IMR-90 (cell line): ENCODE measurements at regions not wholly inside any gene's neighbourhood (a gene's known extent, or its start where the extent isn't known, plus 50 kb on each side); places are given as distances from the start of the nearest gene placed in this dataset.

ENCODE experiments used
- ATAC-seq: fragments of 200-7000 bp; cut with Tn5 transposase; 2 replicates; pipeline ENCODE4 v1.9.1; 2020; ENCODE audit warnings: low read depth, mild to moderate bottlenecking, moderate library complexity
- BruUV-seq: library from RNA; stranded (reverse); fragments of 400-500 nt; replicated peaks from 2 replicates; lab custom pipeline; 2021; lab: Mats Ljungman, UMichigan
- CTCF ChIA-PET: fragments of 300-600 bp; formaldehyde crosslinking; extraction: SDS; loops from one replicate; lab custom pipeline; 2021; ENCODE audit warnings: antibody characterized with exemption; lab: Yijun Ruan, JAX
- POLR2A ChIA-PET: fragments of 300-600 bp; sonication (Branson Sonifier 250); formaldehyde crosslinking; loops from one replicate; lab custom pipeline; 2022; ENCODE audit warnings: antibody characterized with exemption; ENCODE audit not compliant: unreplicated experiment; lab: Charles Lee
- DNase-seq: peaks from one replicate; pipeline ENCODE4 v3.0.0; 2013
- H2AFZ ChIP-seq: replicated peaks from 2 replicates; pipeline ENCODE3; 2013; ENCODE audit warnings: low read length, mild to moderate bottlenecking; ENCODE audit not compliant: poor library complexity
- H2AK5ac ChIP-seq: 2 replicates; pipeline ENCODE4 v1.6.1; 2013; ENCODE audit warnings: low read depth, low read length, inconsistent platforms
- H2AK9ac ChIP-seq: replicated peaks from 2 replicates; pipeline ENCODE3; 2013; ENCODE audit warnings: mild to moderate bottlenecking, low read depth, low read length, moderate library complexity; ENCODE audit not compliant: poor library complexity
- H2BK120ac ChIP-seq: 2 replicates; pipeline ENCODE4 v1.6.1; 2013; ENCODE audit warnings: low read depth, low read length, inconsistent platforms
- H2BK15ac ChIP-seq: 3 replicates; pipeline ENCODE4 v1.6.1; 2013; ENCODE audit warnings: low read depth, low read length, inconsistent platforms
- H2BK20ac ChIP-seq: 2 replicates; pipeline ENCODE4 v1.6.1; 2013; ENCODE audit warnings: low read depth, mild to moderate bottlenecking, inconsistent platforms, low read length, moderate library complexity
- H2BK5ac ChIP-seq: 2 replicates; pipeline ENCODE4 v1.6.1; 2013; ENCODE audit warnings: mild to moderate bottlenecking, low read depth, low read length, inconsistent platforms; ENCODE audit not compliant: poor library complexity, severe bottlenecking
- H3K14ac ChIP-seq: replicated peaks from 2 replicates; pipeline ENCODE4 v1.6.1; 2013; ENCODE audit warnings: low read depth, low read length, inconsistent platforms
- H3K18ac ChIP-seq: 2 replicates; pipeline ENCODE4 v1.6.1; 2013; ENCODE audit warnings: low read depth, low read length, control low read depth
- H3K23ac ChIP-seq: 2 replicates; pipeline ENCODE4 v1.6.1; 2013; ENCODE audit warnings: low read depth, low read length, inconsistent platforms
- H3K27ac ChIP-seq: 2 replicates; pipeline ENCODE4 v1.5.1; 2013; ENCODE audit warnings: mild to moderate bottlenecking, control low read depth, low read length; ENCODE audit not compliant: insufficient read depth
- H3K27me3 ChIP-seq: 2 replicates; pipeline ENCODE4 v1.6.1; 2013; ENCODE audit warnings: low read length; ENCODE audit not compliant: control insufficient read depth, insufficient read depth
- H3K36me3 ChIP-seq: 2 replicates; pipeline ENCODE4 v1.6.1; 2013; ENCODE audit warnings: low read length, mixed read lengths; ENCODE audit not compliant: control insufficient read depth, insufficient read depth
- H3K4ac ChIP-seq: 2 replicates; pipeline ENCODE4 v1.6.1; 2013; ENCODE audit warnings: low read depth, low read length, inconsistent platforms
- H3K4me1 ChIP-seq: 2 replicates; pipeline ENCODE4 v1.6.1; 2013; ENCODE audit warnings: low read length, mixed read lengths; ENCODE audit not compliant: control insufficient read depth, insufficient read depth
- H3K4me2 ChIP-seq: 2 replicates; pipeline ENCODE4 v1.6.1; 2013; ENCODE audit warnings: low read depth, mild to moderate bottlenecking, control low read depth, low read length, moderate library complexity
- H3K4me3 ChIP-seq: 2 replicates; pipeline ENCODE4 v1.5.1; 2013; ENCODE audit warnings: low read depth, mild to moderate bottlenecking, control low read depth, low read length, moderate library complexity; ENCODE audit not compliant: insufficient read depth
- H3K56ac ChIP-seq: 2 replicates; pipeline ENCODE4 v1.6.1; 2013; ENCODE audit warnings: low read length, inconsistent platforms; ENCODE audit not compliant: insufficient read depth; ENCODE audit errors: extremely low read depth
- H3K79me1 ChIP-seq, 2 experiments: 2 replicates each; pipeline ENCODE4 v1.6.1; 2013; ENCODE audit warnings: low read length in 2 of 2, inconsistent platforms in 1 of 2, low read depth in 1 of 2
- H3K9ac ChIP-seq: 2 replicates; pipeline ENCODE4 v1.6.1; 2013; ENCODE audit warnings: low read depth, low read length, control low read depth
- H3K9me1 ChIP-seq: 2 replicates; pipeline ENCODE4 v1.6.1; 2013; ENCODE audit warnings: low read length, inconsistent platforms; ENCODE audit not compliant: insufficient read depth
- H3K9me3 ChIP-seq: 2 replicates; pipeline ENCODE4 v1.6.1; 2013; ENCODE audit warnings: low read length; ENCODE audit not compliant: control insufficient read depth, insufficient read depth
- H4K20me1 ChIP-seq: 2 replicates; pipeline ENCODE4 v1.6.1; 2013; ENCODE audit warnings: low read length, inconsistent platforms; ENCODE audit not compliant: insufficient read depth
- H4K5ac ChIP-seq: 2 replicates; pipeline ENCODE4 v1.6.1; 2013; ENCODE audit warnings: mild to moderate bottlenecking, low read depth, low read length, control low read depth
- H4K8ac ChIP-seq, 2 experiments: 2 replicates each; pipeline ENCODE4 v1.6.1; 2013; ENCODE audit warnings: low read depth in 2 of 2, low read length in 2 of 2, control low read depth in 1 of 2, inconsistent platforms in 1 of 2
- H4K91ac ChIP-seq: 2 replicates; pipeline ENCODE4 v1.6.1; 2013; ENCODE audit warnings: low read depth, low read length, inconsistent platforms; ENCODE audit not compliant: insufficient read depth
- CEBPB ChIP-seq: IDR thresholded peaks from 2 replicates; pipeline ENCODE4 v1.6.1; 2012; ENCODE audit warnings: low read depth, low read length, improper control_type of control experiment
- RAD21 ChIP-seq: IDR thresholded peaks from 2 replicates; pipeline ENCODE4 v1.6.1; 2012; ENCODE audit warnings: low read length, improper control_type of control experiment
- dilution Hi-C: fragments of 300-500 bp; cut with HindIII; formaldehyde crosslinking; loops from one replicate; pipeline ENCODE4 v1.14.3; 2018; ENCODE audit warnings: low sequenced_read_pairs; ENCODE audit not compliant: unreplicated experiment
- in situ Hi-C: fragments of 300-500 bp; cut with MboI; formaldehyde crosslinking; loops from 3 replicates; pipeline ENCODE4 v1.14.3; 2019; ENCODE audit warnings: low sequenced_read_pairs, inconsistent platforms, mixed read lengths
- intact Hi-C: fragments of 100-400 bp; cut with micrococcal nuclease; formaldehyde crosslinking; loops from 2 replicates; pipeline ENCODE4 v1.10.0; 2022

DNA sequence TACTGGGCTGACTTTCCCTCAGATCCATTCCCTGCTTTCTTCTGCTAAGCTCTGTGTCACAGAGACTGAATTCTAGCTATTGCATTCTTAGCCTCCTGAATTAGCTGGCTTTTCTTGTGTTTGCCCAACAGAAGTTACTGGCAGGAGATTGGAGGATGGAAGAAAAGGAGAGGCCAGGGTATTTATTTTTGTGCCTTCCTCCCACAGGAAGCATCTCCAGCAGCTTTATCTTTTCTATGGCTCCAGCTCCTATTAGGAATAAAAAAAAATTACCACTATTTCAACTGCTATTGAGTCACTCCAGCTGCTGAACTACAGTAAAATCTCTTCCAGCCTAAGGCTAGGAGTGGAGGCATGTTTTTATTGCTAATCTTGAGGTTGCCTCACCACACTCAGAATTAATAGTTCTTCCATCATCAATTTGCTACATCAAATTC lies 492.4 kb downstream of the RFPL4B start:
- no peak overlapping the region for H2AFZ ChIP-seq

More for the DNA sequence above, 492.4 kb downstream of the RFPL4B start:
- Histone ChIP-seq H2BK20ac (0 out of 2 replicates have a peak overlapping the region, but pooled peaks have one; percentile 9), H3K4ac (peak overlapping the region; percentile 5; the same call in 1 of the 2 replicates), H2AK5ac (no peak overlapping the region), H3K9ac (peak overlapping the region; percentile 11; the same call in 1 of the 2 replicates), H3K14ac (no peak overlapping the region), H3K27ac (peak overlapping the region; percentile 60; the same call in 1 of the 2 replicates), H3K79me1 (no peaks in the 10 kb centered on the region), H4K5ac (no peak overlapping the region; the same call in 1 of the 2 replicates), H3K23ac (0 out of 2 replicates have a peak overlapping the region, but pooled peaks have one; percentile 18), H3K36me3 (no peaks in the 10 kb centered on the region), H4K91ac (no peak overlapping the region), H3K4me3 (no peak overlapping the region), H2AK9ac (no peak overlapping the region), H3K18ac (peak overlapping the region; percentile 8; the same call in 1 of the 2 replicates), H3K27me3 (no peaks in the 10 kb centered on the region), H3K56ac (no peak overlapping the region), H2BK120ac (peak overlapping the region; percentile 54; the same call in 1 of the 2 replicates), H2BK15ac (no peak overlapping the region), H2BK5ac (peak overlapping the region; percentile 60), H3K4me1 (peaks cover 2% of the 10 kb centered on the region; the same call in 1 of the 2 replicates), H3K4me2 (0 out of 2 replicates have a peak overlapping the region, but pooled peaks have one; percentile 2), H3K9me1 (no peaks in the 10 kb centered on the region), H4K8ac (peak overlapping the region in 1 of 2 experiments; percentile 16; a peak in 1 of 4 replicates), H4K20me1 (no peaks in the 10 kb centered on the region), H3K9me3 (no peaks in the 10 kb centered on the region)
- ChIA-PET CTCF (interaction anchor here (1.4 to 1.5 kb wide), 2 partner anchors 12 to 1040 kb away, joined by 3 to 5 read pairs; no protein-coding TSS in a partner anchor), POLR2A (interaction anchor here (0.5 kb wide), 1 partner anchor 500 kb away, joined by 3 read pairs; no protein-coding TSS in a partner anchor)
- dilution Hi-C loops, result no loop called here
- TF ChIP-seq RAD21 (no peak), CEBPB (peak; percentile 80)
- intact Hi-C loops, result no loop called here
- in situ Hi-C loops, result no loop called here
- DNase-seq (peak; percentile 88), ATAC-seq (peak; percentile 96)
- no TSS peak for BruUV-seq
